Naive thymus-derived CD8-positive, alpha-beta T cell (primary cell): ENCODE measurements at regions not wholly inside any gene's neighbourhood (a gene's known extent, or its start where the extent isn't known, plus 50 kb on each side); places are given as distances from the start of the nearest gene placed in this dataset.
A peak's percentile ranks its signal among the peaks of the same experiment; 100 is the strongest.
"Not testable (repeated sequence)": the region's sequence is repeated elsewhere in the genome, so short reads cannot be mapped to it uniquely, and the experiment has no call there.

Experiments used
- ATAC-seq, 2 donors: fragments of 150-1000 bp; cut with Tn5 transposase in 1 of 2; sonication (Bioruptor Pico), chemical (Tn5 transposase) in 1 of 2; 1 replicate in 1 of 2; 2 replicates in 1 of 2; pipeline ENCODE4 v1.10.0; 2021; ENCODE audit warnings: mild to moderate bottlenecking in 2 of 2, moderate library complexity in 2 of 2
- POLR2A ChIA-PET: fragments of 350-600 bp; sonication (Branson Sonifier 250); formaldehyde crosslinking; loops from one replicate; lab custom pipeline; 2021; ENCODE audit warnings: antibody characterized with exemption; lab: Charles Lee
- DNase-seq, 10 donors: peaks; one replicate each; pipeline versions ENCODE4 v3.0.0 to v3.0.0-alpha.2; 2020 to 2022
- H3K27ac Mint-ChIP-seq, 10 donors: one replicate each; pipeline ENCODE4 v1.8.0; 2020 to 2022; ENCODE audit warnings: mild to moderate bottlenecking in 10 of 10, mixed read lengths in 10 of 10, moderate library complexity in 4 of 10, inconsistent platforms in 1 of 10
- H3K27me3 Mint-ChIP-seq, 5 donors: one replicate each; pipeline ENCODE4 v1.8.0; 2021 to 2022; ENCODE audit warnings: mixed read lengths in 5 of 5
- H3K36me3 Mint-ChIP-seq, 3 donors: one replicate each; pipeline ENCODE4 v1.8.0; 2020 to 2022; ENCODE audit warnings: mixed read lengths in 3 of 3, mild to moderate bottlenecking in 2 of 3, inconsistent platforms in 1 of 3
- H3K4me1 Mint-ChIP-seq, 4 donors: one replicate each; pipeline ENCODE4 v1.8.0; 2021 to 2022; ENCODE audit warnings: mixed read lengths in 4 of 4
- H3K4me3 Mint-ChIP-seq, 10 donors: one replicate each; pipeline ENCODE4 v1.8.0; 2020 to 2022; ENCODE audit warnings: mild to moderate bottlenecking in 10 of 10, mixed read lengths in 10 of 10, moderate library complexity in 6 of 10, inconsistent platforms in 1 of 10
- H3K9me3 Mint-ChIP-seq, 9 donors: one replicate each; pipeline ENCODE4 v1.8.0; 2020 to 2022; ENCODE audit warnings: mixed read lengths in 9 of 9, mild to moderate bottlenecking in 3 of 9, inconsistent platforms in 1 of 9, moderate library complexity in 1 of 9

DNA sequence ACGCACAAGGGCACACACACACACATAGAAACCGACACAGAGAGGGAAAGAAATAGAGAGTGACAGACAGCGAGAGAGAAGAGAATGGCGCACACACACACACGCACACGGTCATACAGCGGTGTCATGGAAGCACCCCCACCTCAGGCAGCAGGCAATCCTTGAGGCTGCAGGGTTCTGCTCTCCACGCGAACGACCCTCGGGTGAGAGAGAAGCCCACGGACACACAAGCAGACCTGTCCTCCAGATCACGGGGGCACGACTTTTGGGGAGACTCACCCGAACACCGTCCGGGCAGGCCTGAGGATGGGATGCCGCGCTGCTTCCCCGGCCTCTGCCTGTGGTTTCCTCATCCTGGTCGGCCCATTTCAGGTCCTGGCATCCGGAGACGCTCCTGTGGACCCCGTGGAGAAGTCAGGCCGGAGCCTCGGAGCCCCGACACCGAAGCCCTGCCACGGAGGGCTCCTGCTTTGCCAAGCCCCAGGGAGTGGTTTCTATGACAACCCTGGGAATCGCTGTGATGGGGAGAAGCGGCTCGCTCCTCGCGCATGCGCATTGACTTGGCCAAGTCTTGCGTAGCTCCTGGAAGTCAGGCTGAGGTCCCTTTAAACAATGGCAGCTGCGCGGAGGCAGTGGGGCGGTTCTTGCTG, 118.2 kb upstream of the KCNJ18 start:
- POLR2A ChIA-PET = no interaction called here
- Mint-ChIP-seq H3K27me3 (peaks cover 0 to 17% (median 9%) of the 10 kb centered on the region in 5 donors), H3K9me3 (peaks cover 0 to 12% (median 5%) of the 10 kb centered on the region in 9 donors), H3K27ac (peak overlapping the region in 7 of 10 donors; percentile 2 to 82 (median 55)), H3K36me3 (peaks cover 0 to 11% (median 11%) of the 10 kb centered on the region in 3 donors), H3K4me1 (peaks cover 3 to 16% (median 8%) of the 10 kb centered on the region in 4 donors), H3K4me3 (peak overlapping the region; percentile 8 to 91 (median 71))
- DNase-seq = peak; percentile 11 to 73 (median 42)
- peak; percentile 86 to 94 for ATAC-seq

GRCh38 chr17:21574611-21575255, 117.6 kb upstream of the KCNJ18 start:
- H3K27ac Mint-ChIP-seq = peak overlapping the region in 3 of 10 donors; percentile 49 to 75 (median 74)
- H3K9me3 Mint-ChIP-seq, POLR2A ChIA-PET, DNase-seq, ATAC-seq: not testable (repeated sequence)
- H3K4me3 Mint-ChIP-seq = peak overlapping the region in 6 of 10 donors; percentile 28 to 91 (median 73)
- H3K27me3 Mint-ChIP-seq = peaks cover 0 to 17% (median 9%) of the 10 kb centered on the region in 5 donors
- H3K4me1 Mint-ChIP-seq = peaks cover 3 to 16% (median 8%) of the 10 kb centered on the region in 4 donors
- peaks cover 0 to 10% (median 7%) of the 10 kb centered on the region in 3 donors for H3K36me3 Mint-ChIP-seq

GRCh38 chr17:21578783-21579182, 113.5 kb upstream of the KCNJ18 start:
- H3K27me3 Mint-ChIP-seq = peaks cover 0 to 11% (median 2%) of the 10 kb centered on the region in 5 donors
- H3K4me1 Mint-ChIP-seq, H3K36me3 Mint-ChIP-seq, ATAC-seq, DNase-seq, H3K4me3 Mint-ChIP-seq, POLR2A ChIA-PET, H3K9me3 Mint-ChIP-seq, H3K27ac Mint-ChIP-seq: not testable (repeated sequence)

DNA sequence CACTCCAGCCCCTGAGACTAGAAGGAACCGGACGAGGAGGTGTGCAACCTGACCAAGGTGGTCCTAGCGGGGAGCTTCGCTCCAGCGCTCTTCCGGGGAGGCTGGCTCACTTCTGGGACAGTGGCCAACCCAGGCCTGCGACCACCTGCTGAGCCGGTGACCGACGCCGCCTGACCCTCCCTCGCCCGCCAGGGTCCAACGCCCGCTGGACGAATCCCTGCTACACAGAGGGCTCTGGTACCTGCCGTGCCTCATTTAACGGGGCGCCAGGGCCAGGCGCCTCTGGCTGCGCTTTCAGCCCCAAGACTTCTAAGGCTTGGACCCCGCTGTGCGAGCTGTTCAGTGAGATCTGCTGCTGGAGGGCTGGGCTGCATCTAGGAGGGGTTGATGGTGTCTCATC, 99.5 kb upstream of the KCNJ18 start:
- H3K4me3 Mint-ChIP-seq = no peak overlapping the region
- H3K4me1 Mint-ChIP-seq = no peaks in the 10 kb centered on the region
- DNase-seq (no peak), ATAC-seq (no peak)
- POLR2A ChIA-PET = no interaction called here
- H3K27ac Mint-ChIP-seq = no peak overlapping the region
- H3K9me3 Mint-ChIP-seq = peaks cover 0 to 2% (median 0%) of the 10 kb centered on the region in 9 donors
- H3K27me3 Mint-ChIP-seq = peaks cover 7 to 26% (median 14%) of the 10 kb centered on the region in 5 donors
- H3K36me3 Mint-ChIP-seq = no peaks in the 10 kb centered on the region

- DNase-seq, H3K4me3 Mint-ChIP-seq, POLR2A ChIA-PET, H3K36me3 Mint-ChIP-seq, ATAC-seq, H3K9me3 Mint-ChIP-seq, H3K27ac Mint-ChIP-seq, H3K4me1 Mint-ChIP-seq: not testable (repeated sequence)
- H3K27me3 Mint-ChIP-seq = peaks cover 7 to 29% (median 14%) of the 10 kb centered on the region in 5 donors
Measured at GRCh38 chr17:21593452-21594105, 98.7 kb upstream of the KCNJ18 start.

DNA sequence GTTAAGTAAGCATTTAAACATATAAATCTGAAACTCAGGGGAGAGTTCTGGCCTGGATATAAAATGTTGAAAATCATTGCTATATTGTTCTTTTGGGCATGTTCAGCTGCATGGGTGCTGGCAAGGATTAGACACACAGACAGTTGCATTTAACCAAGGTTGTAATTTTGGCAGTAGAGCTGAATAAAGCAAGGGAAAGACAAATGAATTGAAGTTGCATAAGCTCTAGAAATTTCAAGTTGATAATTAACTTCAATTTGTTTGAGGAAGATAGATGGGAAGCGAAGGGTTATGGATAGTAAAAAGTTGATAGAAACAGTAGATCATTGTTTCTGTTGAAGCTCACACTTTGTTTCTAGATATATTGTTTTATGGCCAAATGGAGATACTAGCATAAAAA, 97.2 kb upstream of the KCNJ18 start:
- no peak for ATAC-seq
- POLR2A ChIA-PET = no interaction called here
- Mint-ChIP-seq H3K27me3 (peaks cover 9 to 39% (median 15%) of the 10 kb centered on the region in 5 donors), H3K27ac (no peak overlapping the region), H3K36me3 (no peaks in the 10 kb centered on the region), H3K4me3 (no peak overlapping the region), H3K4me1 (no peaks in the 10 kb centered on the region), H3K9me3 (no peaks in the 10 kb centered on the region)
- DNase-seq = no peak

DNA sequence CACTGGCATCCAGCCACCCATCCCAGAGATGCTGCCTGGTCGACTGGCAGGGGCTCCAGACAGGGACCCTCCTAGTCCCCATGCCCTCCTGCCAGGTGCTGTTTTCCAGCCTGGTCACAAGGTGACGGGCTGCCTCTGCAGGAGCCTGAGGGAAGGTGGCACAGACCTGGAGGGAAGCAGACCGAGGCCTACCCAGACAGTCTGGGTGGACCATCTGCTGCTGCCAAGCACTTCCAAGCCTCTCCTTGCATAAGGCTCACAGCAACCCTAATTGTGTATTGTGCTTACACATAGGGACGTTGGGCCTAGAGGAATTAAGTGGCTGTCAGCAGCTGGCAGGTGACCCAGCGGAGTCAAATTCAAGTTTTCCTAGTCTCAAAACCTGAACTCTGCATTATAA, 90.1 kb upstream of the KCNJ18 start:
- H3K27me3 Mint-ChIP-seq = peaks cover 9 to 33% (median 20%) of the 10 kb centered on the region in 5 donors
- no peaks in the 10 kb centered on the region for H3K36me3 Mint-ChIP-seq
- DNase-seq = no peak
- POLR2A ChIA-PET = no interaction called here
- no peak for ATAC-seq
- no peak overlapping the region for H3K4me3 Mint-ChIP-seq
- H3K4me1 Mint-ChIP-seq = no peaks in the 10 kb centered on the region
- H3K27ac Mint-ChIP-seq = no peak overlapping the region
- H3K9me3 Mint-ChIP-seq = no peaks in the 10 kb centered on the region

DNA sequence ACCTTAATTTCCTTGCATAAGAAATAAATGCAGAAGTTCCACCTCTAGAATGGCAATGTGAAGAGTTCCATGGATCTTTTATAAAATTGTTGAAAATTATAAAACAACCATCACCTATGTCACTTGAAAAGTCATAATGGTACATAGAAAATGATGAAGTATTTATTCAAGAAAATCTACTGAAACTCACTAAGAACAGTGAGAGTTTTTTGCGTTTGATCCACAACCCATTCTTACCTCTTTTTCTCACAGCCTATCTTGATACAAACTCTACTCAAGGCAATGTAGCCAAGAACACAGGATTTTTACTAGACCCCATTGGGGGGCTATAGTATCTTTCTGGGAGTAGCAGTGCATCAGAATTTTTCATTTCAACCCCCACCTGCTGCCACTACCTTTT, 89.0 kb upstream of the KCNJ18 start:
- DNase-seq, H3K27ac Mint-ChIP-seq, H3K9me3 Mint-ChIP-seq, H3K4me1 Mint-ChIP-seq, H3K36me3 Mint-ChIP-seq, ATAC-seq, H3K4me3 Mint-ChIP-seq, POLR2A ChIA-PET: not testable (repeated sequence)
- peaks cover 9 to 31% (median 19%) of the 10 kb centered on the region in 5 donors for H3K27me3 Mint-ChIP-seq

- H3K27me3 Mint-ChIP-seq = peaks cover 3 to 23% (median 9%) of the 10 kb centered on the region in 5 donors
- H3K9me3 Mint-ChIP-seq, H3K27ac Mint-ChIP-seq, H3K4me1 Mint-ChIP-seq, DNase-seq, POLR2A ChIA-PET, ATAC-seq, H3K36me3 Mint-ChIP-seq, H3K4me3 Mint-ChIP-seq: not testable (repeated sequence)
Measured at GRCh38 chr17:21611443-21611842, 80.9 kb upstream of the KCNJ18 start.

DNA sequence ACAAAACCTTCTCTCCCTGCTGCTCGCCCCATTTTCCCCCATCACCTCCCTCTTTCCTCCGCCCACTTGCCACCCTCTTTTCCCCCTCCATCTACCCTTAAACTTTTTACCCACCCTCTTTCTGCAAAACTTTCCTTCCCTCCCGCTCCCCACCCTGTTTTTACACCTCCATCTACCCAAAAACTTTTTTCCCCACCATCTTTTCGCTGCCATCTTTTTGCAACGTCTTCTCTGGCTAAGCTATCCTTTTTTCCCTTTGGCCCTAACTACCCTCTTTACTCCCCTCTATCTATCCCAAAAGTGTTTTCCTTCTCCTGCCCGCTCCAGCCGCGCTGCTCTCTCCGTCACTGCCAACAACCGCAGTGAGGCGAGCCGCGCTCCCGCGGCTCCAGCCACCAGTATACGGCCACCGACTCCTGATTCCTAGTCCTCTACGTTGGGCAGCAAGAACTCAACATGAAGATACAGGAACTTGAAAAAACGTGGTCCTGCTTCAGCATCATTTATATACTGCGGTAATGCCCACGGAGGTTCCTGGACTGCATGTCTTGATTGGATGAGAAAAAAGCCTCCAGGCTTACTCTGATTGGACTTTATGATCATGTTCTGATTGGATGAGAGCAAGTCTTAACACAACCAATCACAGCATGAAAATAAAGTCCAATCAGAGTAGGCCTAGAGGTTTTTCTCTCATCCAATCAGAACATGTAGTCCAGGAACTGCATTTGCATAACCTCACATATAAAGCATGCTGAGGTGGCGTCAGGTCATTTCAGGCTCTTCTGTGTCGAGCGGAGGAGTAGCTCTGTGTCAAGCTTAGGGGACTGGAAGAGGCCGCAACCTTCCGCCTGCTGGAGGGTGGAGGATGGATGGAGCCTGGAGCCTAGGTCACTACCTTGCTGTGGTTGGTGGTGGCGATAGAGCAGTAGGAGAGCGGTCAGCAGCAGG, 79.9 kb upstream of the KCNJ18 start:
- POLR2A ChIA-PET, H3K36me3 Mint-ChIP-seq, H3K9me3 Mint-ChIP-seq, H3K4me3 Mint-ChIP-seq, H3K4me1 Mint-ChIP-seq, DNase-seq, ATAC-seq: not testable (repeated sequence)
- peaks cover 3 to 23% (median 9%) of the 10 kb centered on the region in 5 donors for H3K27me3 Mint-ChIP-seq
- peak overlapping the region in 1 of 10 donors; percentile 29 for H3K27ac Mint-ChIP-seq

GRCh38 chr17:21613071-21613429, 79.3 kb upstream of the KCNJ18 start:
- no peak for ATAC-seq
- Mint-ChIP-seq H3K36me3 (no peaks in the 10 kb centered on the region), H3K27ac (no peak overlapping the region), H3K9me3 (peaks cover 0 to 2% (median 0%) of the 10 kb centered on the region in 9 donors), H3K4me1 (no peaks in the 10 kb centered on the region), H3K4me3 (no peak overlapping the region), H3K27me3 (peaks cover 3 to 23% (median 9%) of the 10 kb centered on the region in 5 donors)
- POLR2A ChIA-PET = no interaction called here
- DNase-seq = no peak

DNA sequence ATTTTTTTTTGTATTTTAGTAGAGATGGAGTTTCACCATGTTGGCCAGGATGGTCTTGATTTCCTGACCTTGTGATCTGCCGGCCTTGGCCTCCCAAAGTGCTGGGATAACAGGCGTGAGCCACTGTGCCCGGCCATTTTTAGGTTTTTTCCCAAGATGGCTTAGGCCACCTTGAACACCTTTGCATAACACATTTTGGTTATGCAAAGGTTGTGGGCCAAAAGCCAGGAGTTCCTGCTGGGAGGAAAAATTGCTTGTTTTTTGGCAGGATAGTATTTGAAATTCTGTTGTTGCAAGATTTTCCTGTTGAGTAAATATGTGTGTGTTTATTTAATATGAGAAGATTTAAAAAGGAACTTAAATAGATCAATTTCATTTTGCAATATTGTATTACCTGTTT, 65.3 kb upstream of the KCNJ18 start:
- POLR2A ChIA-PET, H3K9me3 Mint-ChIP-seq, H3K4me1 Mint-ChIP-seq, H3K27me3 Mint-ChIP-seq, H3K27ac Mint-ChIP-seq, DNase-seq, ATAC-seq, H3K4me3 Mint-ChIP-seq, H3K36me3 Mint-ChIP-seq: not testable (repeated sequence)
